Activated CD4-positive, alpha-beta T cell treated with anti-CD3 and anti-CD28 coated beads, Interleukin-2, amount 10 ng/mL, durations not matched to agents 7 days and 5 days (primary cell): ENCODE measurements at regions not wholly inside any gene's neighbourhood (a gene's known extent, or its start where the extent isn't known, plus 50 kb on each side); places are given as distances from the start of the nearest gene placed in this dataset.

Source experiments
- CTCF ChIA-PET: fragments of 350-600 bp; sonication (Branson Sonifier 250); formaldehyde crosslinking; loops from one replicate; lab custom pipeline; 2021; ENCODE audit warnings: antibody characterized with exemption; lab: Charles Lee
- POLR2A ChIA-PET: fragments of 350-600 bp; sonication (Branson Sonifier 250); formaldehyde crosslinking; loops from one replicate; lab custom pipeline; 2021; ENCODE audit warnings: antibody characterized with exemption; lab: Charles Lee
- DNase-seq: peaks from one replicate; pipeline ENCODE4 v3.0.0-alpha.2; 2020
- H3K27ac Mint-ChIP-seq: one replicate; pipeline ENCODE4 v1.8.0; 2021; ENCODE audit warnings: mild to moderate bottlenecking, moderate library complexity, mixed read lengths
- H3K27me3 Mint-ChIP-seq: one replicate; pipeline ENCODE4 v1.8.0; 2021; ENCODE audit warnings: mixed read lengths
- H3K36me3 Mint-ChIP-seq: one replicate; pipeline ENCODE4 v1.8.0; 2021; ENCODE audit warnings: low read depth, mixed read lengths
- H3K4me1 Mint-ChIP-seq: one replicate; pipeline ENCODE4 v1.8.0; 2021; ENCODE audit warnings: mixed read lengths
- H3K4me3 Mint-ChIP-seq: one replicate; pipeline ENCODE4 v1.8.0; 2021; ENCODE audit warnings: mild to moderate bottlenecking, moderate library complexity, mixed read lengths
- H3K9me3 Mint-ChIP-seq: one replicate; pipeline ENCODE4 v1.8.0; 2021; ENCODE audit warnings: mixed read lengths

- no peak overlapping the region for H3K27ac Mint-ChIP-seq
- no peak overlapping the region for H3K4me3 Mint-ChIP-seq
- H3K9me3 Mint-ChIP-seq = no peaks in the 10 kb centered on the region
- peaks cover 23% of the 10 kb centered on the region for H3K27me3 Mint-ChIP-seq
- H3K4me1 Mint-ChIP-seq = no peaks in the 10 kb centered on the region
- DNase-seq = no peak
- no peaks in the 10 kb centered on the region for H3K36me3 Mint-ChIP-seq
- ChIA-PET CTCF (interaction anchor here (0.9 kb wide), 1 partner anchor 1085 kb away, joined by 3 read pairs; no protein-coding TSS in a partner anchor), POLR2A (no interaction called here)
Observed at GRCh38 chr1:96968983-96969382, 247.4 kb downstream of the PTBP2 start.

- Mint-ChIP-seq H3K4me3 (no peak overlapping the region), H3K36me3 (no peaks in the 10 kb centered on the region), H3K9me3 (no peaks in the 10 kb centered on the region), H3K27me3 (peaks cover 22% of the 10 kb centered on the region), H3K4me1 (no peaks in the 10 kb centered on the region), H3K27ac (no peak overlapping the region)
- DNase-seq = no peak
- CTCF ChIA-PET = no interaction called here
- POLR2A ChIA-PET = no interaction called here
Observed at GRCh38 chr1:96969656-96970163, 248.1 kb downstream of the PTBP2 start.

- Mint-ChIP-seq H3K36me3 (no peaks in the 10 kb centered on the region), H3K27ac (no peak overlapping the region), H3K9me3 (no peaks in the 10 kb centered on the region), H3K4me3 (no peak overlapping the region), H3K4me1 (no peaks in the 10 kb centered on the region), H3K27me3 (peaks cover 22% of the 10 kb centered on the region)
- ChIA-PET POLR2A (no interaction called here), CTCF (no interaction called here)
- no peak for DNase-seq
Observed at GRCh38 chr1:96971439-96971838, 249.9 kb downstream of the PTBP2 start.

DNA sequence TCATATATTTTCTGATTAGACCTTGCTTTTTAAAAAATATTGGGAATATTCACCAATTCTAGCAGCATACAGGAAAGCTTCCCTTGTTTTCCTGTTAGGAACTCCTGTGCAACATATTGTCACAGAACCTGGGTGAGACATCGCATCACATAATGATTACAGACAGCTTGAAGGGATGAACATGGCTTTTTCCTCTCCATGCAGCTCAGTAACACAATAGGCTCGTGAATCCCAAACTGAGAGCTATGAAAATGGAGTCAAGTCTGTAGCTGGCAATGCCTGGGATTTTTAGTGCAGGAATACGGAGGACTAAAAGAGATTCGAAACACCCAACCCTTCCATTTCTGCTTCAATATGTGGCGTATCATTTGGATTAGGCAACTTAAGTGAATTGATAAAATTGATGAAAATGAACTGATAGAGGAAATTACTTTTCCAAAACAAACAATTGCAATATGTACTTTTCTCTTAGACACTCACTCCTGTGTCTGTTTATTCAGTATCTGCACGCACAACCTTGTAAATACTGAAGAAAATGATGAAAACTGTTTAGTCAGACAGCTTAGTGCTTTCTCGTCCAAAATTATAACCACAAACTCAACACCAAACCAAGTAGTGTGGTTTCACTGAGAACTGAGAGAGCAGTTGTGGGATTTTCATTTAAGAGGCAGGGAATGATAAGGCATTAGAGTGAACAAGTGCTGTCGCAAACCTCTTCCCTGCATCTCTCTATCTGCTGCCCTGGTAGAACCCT is 250.4 kb downstream of the PTBP2 start:
- no peak overlapping the region for H3K27ac Mint-ChIP-seq
- CTCF ChIA-PET = no interaction called here
- no peaks in the 10 kb centered on the region for H3K4me1 Mint-ChIP-seq
- no peaks in the 10 kb centered on the region for H3K9me3 Mint-ChIP-seq
- H3K4me3 Mint-ChIP-seq = no peak overlapping the region
- H3K36me3 Mint-ChIP-seq = no peaks in the 10 kb centered on the region
- DNase-seq = no peak
- peaks cover 22% of the 10 kb centered on the region for H3K27me3 Mint-ChIP-seq
- POLR2A ChIA-PET = no interaction called here

DNA sequence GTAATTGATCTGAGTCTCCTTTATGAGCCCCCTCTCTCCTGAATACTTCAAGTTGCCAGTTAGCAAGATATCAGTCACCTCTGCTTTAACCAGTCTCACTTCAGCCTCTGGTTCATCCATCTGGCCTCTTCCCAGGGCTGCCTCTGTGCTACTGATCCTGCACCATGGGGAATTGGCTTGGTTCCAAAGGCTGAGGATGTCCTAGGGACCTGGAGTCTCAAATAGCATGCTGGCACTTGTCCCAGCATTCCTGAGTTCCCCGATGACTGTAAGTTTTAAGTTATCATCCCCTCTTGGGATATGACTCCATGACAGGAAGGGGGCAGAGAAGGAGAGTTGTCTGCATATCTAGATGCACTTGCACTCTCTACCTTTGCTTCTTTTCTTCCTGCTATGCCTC is 252.0 kb downstream of the PTBP2 start:
- Mint-ChIP-seq H3K4me3 (no peak overlapping the region), H3K27ac (no peak overlapping the region), H3K36me3 (no peaks in the 10 kb centered on the region), H3K27me3 (peaks cover 20% of the 10 kb centered on the region), H3K4me1 (no peaks in the 10 kb centered on the region), H3K9me3 (no peaks in the 10 kb centered on the region)
- DNase-seq = no peak
- ChIA-PET CTCF (interaction anchor here (0.6 kb wide), 2 partner anchors 243 to 310 kb away, joined by 3 to 5 read pairs; no protein-coding TSS in a partner anchor), POLR2A (no interaction called here)

DNA sequence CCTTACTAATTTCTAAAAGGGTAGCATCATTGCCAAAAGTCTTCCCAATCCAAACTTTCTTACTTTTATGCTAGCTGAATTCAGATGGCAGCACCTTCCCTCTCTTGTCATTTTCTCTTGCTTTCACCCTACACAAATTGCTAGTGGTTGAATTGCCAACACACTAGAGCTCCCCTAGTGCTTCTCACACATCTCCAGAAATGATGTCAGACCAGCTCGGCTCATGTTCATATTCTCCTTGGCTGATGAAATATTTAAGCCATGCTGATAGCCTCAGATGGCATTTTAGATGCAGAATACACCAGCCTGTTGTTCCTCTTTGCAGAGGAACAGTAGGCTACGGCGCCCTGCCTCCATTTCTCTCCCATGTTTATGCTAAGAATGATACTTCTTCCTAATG is 256.9 kb downstream of the PTBP2 start:
- no peak for DNase-seq
- no peaks in the 10 kb centered on the region for H3K4me1 Mint-ChIP-seq
- H3K4me3 Mint-ChIP-seq = no peak overlapping the region
- CTCF ChIA-PET = interaction anchor here (0.6 kb wide), 1 partner anchor 146 kb away, joined by 3 read pairs; no protein-coding TSS in a partner anchor
- peaks cover 7% of the 10 kb centered on the region for H3K27me3 Mint-ChIP-seq
- no peaks in the 10 kb centered on the region for H3K9me3 Mint-ChIP-seq
- POLR2A ChIA-PET = no interaction called here
- H3K36me3 Mint-ChIP-seq = no peaks in the 10 kb centered on the region
- H3K27ac Mint-ChIP-seq = no peak overlapping the region

DNA sequence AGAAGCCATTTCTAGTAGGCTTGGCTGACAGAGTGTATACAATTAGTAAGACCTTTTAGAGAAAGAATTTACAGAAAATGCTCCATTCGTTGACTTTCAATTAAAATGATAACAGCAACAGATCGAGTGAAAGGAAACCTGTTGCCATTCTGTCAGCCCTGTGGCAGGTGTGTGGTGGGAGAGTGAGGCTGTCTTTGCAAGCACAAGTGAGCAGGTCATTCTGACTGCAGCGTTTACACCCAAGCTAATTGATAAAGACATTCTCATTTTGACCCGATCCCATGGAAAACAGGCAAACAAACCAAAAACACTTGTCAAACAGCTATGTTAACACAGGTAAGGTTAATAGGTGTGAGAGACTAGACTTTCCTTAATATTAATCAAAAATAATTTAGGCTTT is 257.3 kb downstream of the PTBP2 start:
- H3K4me1 Mint-ChIP-seq = no peaks in the 10 kb centered on the region
- DNase-seq = no peak
- peaks cover 7% of the 10 kb centered on the region for H3K27me3 Mint-ChIP-seq
- H3K4me3 Mint-ChIP-seq = no peak overlapping the region
- H3K36me3 Mint-ChIP-seq = no peaks in the 10 kb centered on the region
- POLR2A ChIA-PET = no interaction called here
- CTCF ChIA-PET = no interaction called here
- no peak overlapping the region for H3K27ac Mint-ChIP-seq
- no peaks in the 10 kb centered on the region for H3K9me3 Mint-ChIP-seq

- H3K36me3 Mint-ChIP-seq = no peaks in the 10 kb centered on the region
- no peaks in the 10 kb centered on the region for H3K4me1 Mint-ChIP-seq
- H3K27ac Mint-ChIP-seq = no peak overlapping the region
- H3K27me3 Mint-ChIP-seq = peaks cover 7% of the 10 kb centered on the region
- CTCF ChIA-PET = interaction anchor here (0.5 kb wide), 1 partner anchor 1190 kb away, joined by 3 read pairs; no protein-coding TSS in a partner anchor
- H3K9me3 Mint-ChIP-seq = no peaks in the 10 kb centered on the region
- POLR2A ChIA-PET = no interaction called here
- DNase-seq = no peak
- H3K4me3 Mint-ChIP-seq = no peak overlapping the region
Observed at GRCh38 chr1:96979304-96980268, 258.0 kb downstream of the PTBP2 start.

DNA sequence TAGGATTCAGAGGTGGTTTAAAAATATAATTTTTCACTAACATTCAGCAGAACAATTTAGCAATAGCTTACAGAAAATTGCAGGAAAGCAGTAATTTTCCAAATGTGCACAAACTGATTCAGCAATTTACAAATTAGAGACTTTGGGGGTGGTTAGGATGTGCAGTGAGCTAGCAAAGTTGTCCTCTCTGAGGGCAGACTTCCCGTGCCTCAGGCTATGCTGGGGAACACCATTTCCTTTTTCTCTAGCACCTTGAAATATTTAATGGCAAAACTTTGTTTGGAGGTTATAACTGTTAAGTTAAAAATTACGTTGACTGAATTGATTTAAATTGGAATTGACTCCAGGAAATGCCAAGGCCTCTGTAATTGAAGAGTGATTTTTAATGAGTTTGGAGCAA is 258.9 kb downstream of the PTBP2 start:
- POLR2A ChIA-PET = no interaction called here
- Mint-ChIP-seq H3K27me3 (peaks cover 9% of the 10 kb centered on the region), H3K36me3 (no peaks in the 10 kb centered on the region), H3K4me1 (no peaks in the 10 kb centered on the region), H3K9me3 (no peaks in the 10 kb centered on the region), H3K4me3 (no peak overlapping the region), H3K27ac (no peak overlapping the region)
- CTCF ChIA-PET = no interaction called here
- no peak for DNase-seq

- Mint-ChIP-seq H3K4me3 (no peak overlapping the region), H3K4me1 (no peaks in the 10 kb centered on the region), H3K27me3 (peaks cover 9% of the 10 kb centered on the region), H3K27ac (no peak overlapping the region), H3K36me3 (no peaks in the 10 kb centered on the region), H3K9me3 (no peaks in the 10 kb centered on the region)
- POLR2A ChIA-PET = no interaction called here
- CTCF ChIA-PET = no interaction called here
- DNase-seq = no peak
Observed at GRCh38 chr1:96981181-96981580, 259.6 kb downstream of the PTBP2 start.

- Mint-ChIP-seq H3K36me3 (no peaks in the 10 kb centered on the region), H3K27ac (no peak overlapping the region), H3K9me3 (no peaks in the 10 kb centered on the region), H3K4me1 (no peaks in the 10 kb centered on the region), H3K4me3 (no peak overlapping the region), H3K27me3 (peaks cover 9% of the 10 kb centered on the region)
- POLR2A ChIA-PET = no interaction called here
- no peak for DNase-seq
- CTCF ChIA-PET = no interaction called here
Observed at GRCh38 chr1:96982118-96982517, 260.5 kb downstream of the PTBP2 start.

DNA sequence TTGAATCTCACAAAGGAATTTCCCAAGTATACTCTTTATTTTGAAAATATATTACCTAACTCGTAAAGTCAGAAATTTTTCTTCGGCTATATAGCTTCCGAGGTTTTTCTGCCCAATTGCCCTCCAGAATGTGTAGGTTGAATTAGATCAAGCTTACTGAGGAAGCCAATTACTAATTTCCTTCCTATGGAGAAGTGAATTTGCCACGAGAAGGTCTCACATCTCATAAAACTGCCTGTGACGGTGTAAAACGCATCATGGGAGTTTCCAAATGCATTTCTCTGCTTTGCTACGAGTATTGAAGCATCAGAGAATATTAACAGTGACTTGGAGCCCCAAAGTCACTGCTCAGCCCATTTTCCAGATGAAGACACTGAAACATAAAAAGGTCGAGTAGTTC is 262.3 kb downstream of the PTBP2 start:
- H3K9me3 Mint-ChIP-seq = no peaks in the 10 kb centered on the region
- CTCF ChIA-PET = no interaction called here
- H3K4me3 Mint-ChIP-seq = no peak overlapping the region
- H3K4me1 Mint-ChIP-seq = no peaks in the 10 kb centered on the region
- peaks cover 4% of the 10 kb centered on the region for H3K27me3 Mint-ChIP-seq
- H3K36me3 Mint-ChIP-seq = no peaks in the 10 kb centered on the region
- H3K27ac Mint-ChIP-seq = no peak overlapping the region
- DNase-seq = no peak
- POLR2A ChIA-PET = no interaction called here

- H3K27me3 Mint-ChIP-seq = peaks cover 2% of the 10 kb centered on the region
- H3K9me3 Mint-ChIP-seq = no peaks in the 10 kb centered on the region
- no peaks in the 10 kb centered on the region for H3K4me1 Mint-ChIP-seq
- H3K36me3 Mint-ChIP-seq = no peaks in the 10 kb centered on the region
- POLR2A ChIA-PET = no interaction called here
- CTCF ChIA-PET = no interaction called here
- DNase-seq = no peak
- no peak overlapping the region for H3K4me3 Mint-ChIP-seq
- no peak overlapping the region for H3K27ac Mint-ChIP-seq
Observed at GRCh38 chr1:96987186-96987703, 265.7 kb downstream of the PTBP2 start.
